ENCODE measurements at regions not wholly inside any gene's neighbourhood (a gene's known extent, or its start where the extent isn't known, plus 50 kb on each side); places are given as distances from the start of the nearest gene placed in this dataset.

GRCh38 chr1:218865591-218865990 is 308.1 kb upstream of the LYPLAL1 start:
- H3K27me3 ChIP-seq (replicated peaks in 1 of 7): no peaks in the 10 kb centered on the region
- no peak overlapping the region for H3K27ac ChIP-seq
- H3K4me3 ChIP-seq: no peak overlapping the region
- TF ChIP-seq POLR2AphosphoS5 (IDR thresholded peaks at IDR 0.05): no peak
- TF ChIP-seq POLR2A (IDR thresholded peaks at IDR 0.05): no peak
- TF ChIP-seq CTCF (IDR thresholded peaks at IDR 0.05 in 8 of 11, conservative IDR thresholded peaks at IDR 0.05 in 3 of 11): no peak
- 52 to 68% (median 53%) methylated on average over 1 of the region's 1 CpG for WGBS, 5 donors
- DNase-seq: no peak
- intact Hi-C loops (cut with DNase I; ENCODE audit: low total_unique reads): no loop called here
- H3K9me3 ChIP-seq: no peaks in the 10 kb centered on the region
- no peaks in the 10 kb centered on the region for H3K4me1 ChIP-seq
- no peaks in the 10 kb centered on the region for H3K36me3 ChIP-seq

- Histone ChIP-seq H3K27ac (no peak overlapping the region), H3K36me3 (no peaks in the 10 kb centered on the region), H3K4me1 (no peaks in the 10 kb centered on the region), H3K27me3 (replicated peaks in 1 of 7) (no peaks in the 10 kb centered on the region), H3K9me3 (no peaks in the 10 kb centered on the region), H3K4me3 (no peak overlapping the region)
- intact Hi-C loops (cut with DNase I; ENCODE audit: low total_unique reads): no loop called here
- WGBS, 5 donors: 91 to 100% (median 96%) methylated on average over 1 of the region's 1 CpG
- no peak for DNase-seq
- no peak for TF ChIP-seq POLR2AphosphoS5 (IDR thresholded peaks at IDR 0.05)
Measured at GRCh38 chr1:218866507-218866906, 307.2 kb upstream of the LYPLAL1 start.

- intact Hi-C loops (cut with DNase I; ENCODE audit: low total_unique reads): no loop called here
- H3K27me3 ChIP-seq (replicated peaks in 1 of 7): no peaks in the 10 kb centered on the region
- H3K36me3 ChIP-seq: no peaks in the 10 kb centered on the region
- H3K9me3 ChIP-seq: no peaks in the 10 kb centered on the region
- DNase-seq: no peak
- H3K27ac ChIP-seq: no peak overlapping the region
- no peaks in the 10 kb centered on the region for H3K4me1 ChIP-seq
- no peak overlapping the region for H3K4me3 ChIP-seq
- WGBS, 5 donors: 40 to 54% (median 41%) methylated on average over 3 of the region's 3 CpGs
- no peak for TF ChIP-seq CTCF (IDR thresholded peaks at IDR 0.05 in 8 of 11, conservative IDR thresholded peaks at IDR 0.05 in 3 of 11)
- no peak for TF ChIP-seq POLR2AphosphoS5 (IDR thresholded peaks at IDR 0.05)
- TF ChIP-seq POLR2A (IDR thresholded peaks at IDR 0.05): no peak
Measured at GRCh38 chr1:218867066-218867465, 306.6 kb upstream of the LYPLAL1 start.

GRCh38 chr1:218867941-218868626 is 305.6 kb upstream of the LYPLAL1 start:
- no peaks in the 10 kb centered on the region for H3K9me3 ChIP-seq
- H3K4me3 ChIP-seq: no peak overlapping the region
- WGBS, 5 donors: 69 to 80% (median 78%) methylated on average over 3 of the region's 3 CpGs
- H3K36me3 ChIP-seq: no peaks in the 10 kb centered on the region
- H3K27me3 ChIP-seq (replicated peaks in 1 of 7): no peaks in the 10 kb centered on the region
- DNase-seq: no peak
- no peak overlapping the region for H3K27ac ChIP-seq
- H3K4me1 ChIP-seq: no peaks in the 10 kb centered on the region
- TF ChIP-seq POLR2AphosphoS5 (IDR thresholded peaks at IDR 0.05): no peak
- TF ChIP-seq CTCF (IDR thresholded peaks at IDR 0.05 in 8 of 11, conservative IDR thresholded peaks at IDR 0.05 in 3 of 11): no peak
- no peak for TF ChIP-seq POLR2A (IDR thresholded peaks at IDR 0.05)
- intact Hi-C loops (cut with DNase I; ENCODE audit: low total_unique reads): no loop called here

GRCh38 chr1:218869276-218869675 is 304.4 kb upstream of the LYPLAL1 start:
- no peak overlapping the region for H3K4me3 ChIP-seq
- intact Hi-C loops (cut with DNase I; ENCODE audit: low total_unique reads): no loop called here
- H3K36me3 ChIP-seq: no peaks in the 10 kb centered on the region
- no peak for DNase-seq
- no peaks in the 10 kb centered on the region for H3K4me1 ChIP-seq
- TF ChIP-seq CTCF (IDR thresholded peaks at IDR 0.05 in 8 of 11, conservative IDR thresholded peaks at IDR 0.05 in 3 of 11) (no peak), POLR2AphosphoS5 (IDR thresholded peaks at IDR 0.05) (no peak), POLR2A (IDR thresholded peaks at IDR 0.05) (no peak)
- no peaks in the 10 kb centered on the region for H3K9me3 ChIP-seq
- H3K27ac ChIP-seq: no peak overlapping the region
- no peaks in the 10 kb centered on the region for H3K27me3 ChIP-seq (replicated peaks in 1 of 7)
